ENCODE measurements at regions not wholly inside any gene's neighbourhood (a gene's known extent, or its start where the extent isn't known, plus 50 kb on each side); places are given as distances from the start of the nearest gene placed in this dataset.
A peak's percentile ranks its signal among the peaks of the same experiment; 100 is the strongest.

DNA sequence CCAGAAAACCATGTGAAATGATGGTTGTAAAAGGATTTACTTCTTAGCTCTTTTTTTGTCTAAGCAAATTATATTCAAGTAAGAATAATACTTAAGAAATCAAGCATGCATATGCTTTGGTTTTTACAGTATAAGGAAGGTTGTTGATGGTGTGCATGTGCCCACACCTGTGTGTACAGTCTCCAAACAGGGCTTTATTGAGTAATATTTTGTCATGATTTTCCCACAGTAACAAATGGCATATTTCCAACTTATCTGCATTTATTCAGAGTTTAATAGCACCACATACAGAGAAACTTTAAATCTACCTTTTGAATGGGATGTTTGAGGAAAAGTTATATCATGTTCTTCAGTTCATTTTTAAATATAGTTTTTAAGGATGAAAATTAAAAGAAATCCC, 76.5 kb upstream of the DSG1 start (continued):
- TF ChIP-seq CCNT2 (IDR thresholded peaks at IDR 0.05; ENCODE audit: borderline replicate concordance, extremely low read depth, insufficient read length, low read depth, low read length): no peak
- no peak for TF ChIP-seq SAP30 (IDR thresholded peaks at IDR 0.05; ENCODE audit: borderline replicate concordance, insufficient read depth, low read depth, low read length, poor library complexity, severe bottlenecking)
- TF ChIP-seq ZNF263 (CRISPR knock-in tag; IDR thresholded peaks at IDR 0.05; ENCODE audit: borderline replicate concordance): no peak
- no peak for TF ChIP-seq GTF2F1 (IDR thresholded peaks at IDR 0.05; ENCODE audit: low read depth, low read length)

DNA sequence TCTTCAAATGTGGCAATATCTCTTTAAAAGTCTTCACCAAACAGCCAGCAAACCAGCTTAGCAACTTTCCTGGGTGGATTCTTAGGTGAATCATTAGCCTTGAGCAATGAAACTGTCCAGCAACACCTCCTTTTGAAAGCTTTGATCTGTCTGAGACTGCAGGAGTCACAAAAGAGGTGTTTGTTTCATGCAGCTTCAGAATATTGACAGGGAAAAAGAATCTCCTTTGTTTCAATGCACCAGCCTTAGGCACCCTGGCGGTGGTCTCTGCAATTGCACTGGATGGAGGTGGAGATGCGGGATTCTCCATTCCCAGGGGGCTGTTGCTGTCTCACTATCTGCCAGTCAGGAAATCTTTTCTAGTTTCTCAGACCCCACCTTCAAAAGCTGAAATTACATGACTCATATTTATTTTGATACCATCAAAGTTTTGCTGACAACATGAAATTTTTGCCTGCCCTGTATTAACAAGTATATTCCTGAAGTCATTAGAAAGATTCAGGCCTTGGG, 76.0 kb upstream of the DSG1 start:
- H3K27me3 ChIP-seq (ENCODE audit: control insufficient read depth in 2 of 2, insufficient read depth in 2 of 2, low read length in 2 of 2): no peaks in the 10 kb centered on the region
- H3K9ac ChIP-seq (ENCODE audit: insufficient read depth in 1 of 2, low read depth in 2 of 2, low read length in 2 of 2): no peak overlapping the region
- CTCF ChIA-PET (ENCODE audit: low intra/inter-chr PET ratio): no interaction called here
- H2AFZ ChIP-seq (ENCODE audit: low read depth, low read length): peak overlapping the region; percentile 19; the same call in 1 of the 2 replicates
- ATAC-seq (peak; percentile 73), DNase-seq (ENCODE audit: extremely low read depth in 1 of 4, low spot score in 3 of 4) (peak; percentile 36 to 57 (median 40)), FAIRE-seq (peak; percentile 85)
- H3K36me3 ChIP-seq (ENCODE audit: control insufficient read depth, insufficient read depth, low read length): no peaks in the 10 kb centered on the region
- H3K9me3 ChIP-seq (replicated peaks; ENCODE audit: control insufficient read depth, insufficient read depth, low read depth, low read length): no peaks in the 10 kb centered on the region
- no peaks in the 10 kb centered on the region; a peak in 1 of 5 replicates for H3K4me1 ChIP-seq (replicated peaks in 1 of 2; ENCODE audit: control insufficient read depth in 2 of 2, insufficient read depth in 2 of 2, low read length in 2 of 2)
- H4K20me1 ChIP-seq (replicated peaks; ENCODE audit: control insufficient read depth, insufficient read depth, low read length): no peaks in the 10 kb centered on the region
- no TSS peak for BruUV-seq (replicated peaks)
- no peak overlapping the region for H3K4me3 ChIP-seq
- no peak overlapping the region for H3K4me2 ChIP-seq (ENCODE audit: insufficient read depth, low read length)
- intact Hi-C loops (cut with micrococcal nuclease) (no loop called here), in situ Hi-C loops (cut with MboI) (no loop called here)
- POLR2A ChIA-PET: interaction anchor here (1.6 kb wide), 1 partner anchor 20 kb away, joined by 5 read pairs; no protein-coding TSS in a partner anchor
- no peak overlapping the region for H3K27ac ChIP-seq (ENCODE audit: extremely low read depth, low read depth, low read length)
- WGBS (ENCODE audit: insufficient coverage, low coverage, missing lambda C conversion rate): 18% methylated on average over 2 of the region's 2 CpGs
- H3K9me1 ChIP-seq (ENCODE audit: control insufficient read depth, insufficient read depth, low read length): no peaks in the 10 kb centered on the region
- H3K79me2 ChIP-seq (ENCODE audit: control insufficient read depth, insufficient read depth, low read length): no peaks in the 10 kb centered on the region
- peak; percentile 45 for TF ChIP-seq MAFF (IDR thresholded peaks at IDR 0.05; ENCODE audit: low read length)
- no peak for TF ChIP-seq ZNF143 (CRISPR knock-in tag; IDR thresholded peaks at IDR 0.05)
- no peak for TF ChIP-seq YY1 (IDR thresholded peaks at IDR 0.05; ENCODE audit: borderline replicate concordance in 1 of 3, control insufficient read depth in 1 of 3, extremely low read depth in 1 of 3, insufficient read depth in 3 of 3, insufficient read length in 1 of 3, insufficient replicate concordance in 2 of 3, low read depth in 1 of 3, low read length in 2 of 3)
- TF ChIP-seq RAD21 (CRISPR knock-in tag; conservative IDR thresholded peaks at IDR 0.05 in 1 of 2, IDR thresholded peaks at IDR 0.05 in 1 of 2): peak; percentile 22 to 40; a peak in 2 of 4 replicates
- no peak for TF ChIP-seq ARID2 (IDR thresholded peaks at IDR 0.05)
- TF ChIP-seq ZNF316 (IDR thresholded peaks at IDR 0.05): peak; percentile 69
- no peak for TF ChIP-seq ASH1L (IDR thresholded peaks at IDR 0.05; ENCODE audit: borderline replicate concordance, low read depth, partially characterized antibody)
- TF ChIP-seq, protein P1, sequence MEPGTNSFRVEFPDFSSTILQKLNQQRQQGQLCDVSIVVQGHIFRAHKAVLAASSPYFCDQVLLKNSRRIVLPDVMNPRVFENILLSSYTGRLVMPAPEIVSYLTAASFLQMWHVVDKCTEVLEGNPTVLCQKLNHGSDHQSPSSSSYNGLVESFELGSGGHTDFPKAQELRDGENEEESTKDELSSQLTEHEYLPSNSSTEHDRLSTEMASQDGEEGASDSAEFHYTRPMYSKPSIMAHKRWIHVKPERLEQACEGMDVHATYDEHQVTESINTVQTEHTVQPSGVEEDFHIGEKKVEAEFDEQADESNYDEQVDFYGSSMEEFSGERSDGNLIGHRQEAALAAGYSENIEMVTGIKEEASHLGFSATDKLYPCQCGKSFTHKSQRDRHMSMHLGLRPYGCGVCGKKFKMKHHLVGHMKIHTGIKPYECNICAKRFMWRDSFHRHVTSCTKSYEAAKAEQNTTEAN (CRISPR knock-in tag; IDR thresholded peaks at IDR 0.05): no peak
- peak; percentile 17; the same call in 1 of the 2 replicates for TF ChIP-seq MAFK (IDR thresholded peaks at IDR 0.05; ENCODE audit: low read length)
- TF ChIP-seq KDM1A (IDR thresholded peaks at IDR 0.05): no peak
- TF ChIP-seq, protein P2, sequence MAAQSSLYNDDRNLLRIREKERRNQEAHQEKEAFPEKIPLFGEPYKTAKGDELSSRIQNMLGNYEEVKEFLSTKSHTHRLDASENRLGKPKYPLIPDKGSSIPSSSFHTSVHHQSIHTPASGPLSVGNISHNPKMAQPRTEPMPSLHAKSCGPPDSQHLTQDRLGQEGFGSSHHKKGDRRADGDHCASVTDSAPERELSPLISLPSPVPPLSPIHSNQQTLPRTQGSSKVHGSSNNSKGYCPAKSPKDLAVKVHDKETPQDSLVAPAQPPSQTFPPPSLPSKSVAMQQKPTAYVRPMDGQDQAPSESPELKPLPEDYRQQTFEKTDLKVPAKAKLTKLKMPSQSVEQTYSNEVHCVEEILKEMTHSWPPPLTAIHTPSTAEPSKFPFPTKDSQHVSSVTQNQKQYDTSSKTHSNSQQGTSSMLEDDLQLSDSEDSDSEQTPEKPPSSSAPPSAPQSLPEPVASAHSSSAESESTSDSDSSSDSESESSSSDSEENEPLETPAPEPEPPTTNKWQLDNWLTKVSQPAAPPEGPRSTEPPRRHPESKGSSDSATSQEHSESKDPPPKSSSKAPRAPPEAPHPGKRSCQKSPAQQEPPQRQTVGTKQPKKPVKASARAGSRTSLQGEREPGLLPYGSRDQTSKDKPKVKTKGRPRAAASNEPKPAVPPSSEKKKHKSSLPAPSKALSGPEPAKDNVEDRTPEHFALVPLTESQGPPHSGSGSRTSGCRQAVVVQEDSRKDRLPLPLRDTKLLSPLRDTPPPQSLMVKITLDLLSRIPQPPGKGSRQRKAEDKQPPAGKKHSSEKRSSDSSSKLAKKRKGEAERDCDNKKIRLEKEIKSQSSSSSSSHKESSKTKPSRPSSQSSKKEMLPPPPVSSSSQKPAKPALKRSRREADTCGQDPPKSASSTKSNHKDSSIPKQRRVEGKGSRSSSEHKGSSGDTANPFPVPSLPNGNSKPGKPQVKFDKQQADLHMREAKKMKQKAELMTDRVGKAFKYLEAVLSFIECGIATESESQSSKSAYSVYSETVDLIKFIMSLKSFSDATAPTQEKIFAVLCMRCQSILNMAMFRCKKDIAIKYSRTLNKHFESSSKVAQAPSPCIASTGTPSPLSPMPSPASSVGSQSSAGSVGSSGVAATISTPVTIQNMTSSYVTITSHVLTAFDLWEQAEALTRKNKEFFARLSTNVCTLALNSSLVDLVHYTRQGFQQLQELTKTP (IDR thresholded peaks at IDR 0.05; ENCODE audit: low read depth in 1 of 2, partially characterized antibody in 2 of 2): no peak

Measured in K562 (cell line).